Fibroblast of mammary gland (primary cell): ENCODE measurements at regions not wholly inside any gene's neighbourhood (a gene's known extent, or its start where the extent isn't known, plus 50 kb on each side); places are given as distances from the start of the nearest gene placed in this dataset.

Experiments used
- DNase-seq: peaks from one replicate; pipeline ENCODE4 v3.0.0-alpha.2; 2010; ENCODE audit warnings: low read depth
- H3K4me3 ChIP-seq: 2 replicates; pipeline ENCODE4 v1.5.1; 2011; ENCODE audit warnings: low read depth, mild to moderate bottlenecking, low read length, moderate library complexity; ENCODE audit not compliant: control insufficient read depth
- TF ChIP-seq, protein P1 (sequence below): conservative IDR thresholded peaks from 2 replicates; pipeline ENCODE4 v1.5.1; 2011; ENCODE audit warnings: low read depth, low read length, inconsistent platforms; ENCODE audit not compliant: control insufficient read depth, insufficient read depth

DNA sequence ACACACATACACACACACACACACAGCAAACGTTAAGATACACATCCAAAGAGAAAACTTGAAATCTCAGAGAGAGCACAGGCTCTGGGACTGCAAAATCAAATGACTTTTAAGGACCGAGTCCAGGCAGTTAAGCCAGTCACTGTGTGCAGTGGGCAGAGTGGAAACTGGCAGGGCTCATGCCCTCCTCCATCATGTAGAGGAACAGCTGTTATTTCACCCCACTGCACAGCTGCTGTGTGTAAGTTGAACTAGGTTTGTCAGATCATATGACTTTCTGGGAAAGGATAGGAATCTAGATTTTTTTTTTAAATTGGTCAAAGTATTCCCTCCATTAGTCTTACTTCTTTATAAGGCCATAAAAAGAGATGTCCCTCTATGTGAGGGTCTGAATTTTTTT is 1002.1 kb downstream of the UQCRFS1 start:
- TF ChIP-seq, protein P1, sequence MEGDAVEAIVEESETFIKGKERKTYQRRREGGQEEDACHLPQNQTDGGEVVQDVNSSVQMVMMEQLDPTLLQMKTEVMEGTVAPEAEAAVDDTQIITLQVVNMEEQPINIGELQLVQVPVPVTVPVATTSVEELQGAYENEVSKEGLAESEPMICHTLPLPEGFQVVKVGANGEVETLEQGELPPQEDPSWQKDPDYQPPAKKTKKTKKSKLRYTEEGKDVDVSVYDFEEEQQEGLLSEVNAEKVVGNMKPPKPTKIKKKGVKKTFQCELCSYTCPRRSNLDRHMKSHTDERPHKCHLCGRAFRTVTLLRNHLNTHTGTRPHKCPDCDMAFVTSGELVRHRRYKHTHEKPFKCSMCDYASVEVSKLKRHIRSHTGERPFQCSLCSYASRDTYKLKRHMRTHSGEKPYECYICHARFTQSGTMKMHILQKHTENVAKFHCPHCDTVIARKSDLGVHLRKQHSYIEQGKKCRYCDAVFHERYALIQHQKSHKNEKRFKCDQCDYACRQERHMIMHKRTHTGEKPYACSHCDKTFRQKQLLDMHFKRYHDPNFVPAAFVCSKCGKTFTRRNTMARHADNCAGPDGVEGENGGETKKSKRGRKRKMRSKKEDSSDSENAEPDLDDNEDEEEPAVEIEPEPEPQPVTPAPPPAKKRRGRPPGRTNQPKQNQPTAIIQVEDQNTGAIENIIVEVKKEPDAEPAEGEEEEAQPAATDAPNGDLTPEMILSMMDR, result no peak
- no peak for DNase-seq

DNA sequence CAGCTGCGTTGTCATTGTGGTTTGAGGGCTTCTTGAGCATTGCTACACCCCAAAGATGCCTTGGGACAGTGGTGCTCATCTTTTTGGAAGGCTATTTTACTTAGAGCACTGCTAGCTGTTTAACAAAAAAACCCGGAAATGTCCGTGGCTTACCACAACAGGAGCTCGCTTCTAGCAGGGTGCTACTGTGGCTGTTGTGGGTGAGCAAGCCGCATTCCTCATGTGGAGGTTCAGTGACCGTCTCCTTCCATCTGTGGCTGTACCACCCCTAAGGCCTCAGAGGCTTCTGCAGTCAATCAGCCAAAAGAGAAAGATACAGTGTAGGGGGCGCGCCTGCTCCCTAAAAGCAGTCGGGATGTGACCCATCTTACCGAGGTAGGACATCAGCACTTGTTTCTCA is 1004.2 kb downstream of the UQCRFS1 start:
- TF ChIP-seq, protein P1, result no peak
- no peak for DNase-seq
- no peak overlapping the region for H3K4me3 ChIP-seq

More for the DNA sequence above, 1002.1 kb downstream of the UQCRFS1 start:
- no peak overlapping the region for H3K4me3 ChIP-seq

DNA sequence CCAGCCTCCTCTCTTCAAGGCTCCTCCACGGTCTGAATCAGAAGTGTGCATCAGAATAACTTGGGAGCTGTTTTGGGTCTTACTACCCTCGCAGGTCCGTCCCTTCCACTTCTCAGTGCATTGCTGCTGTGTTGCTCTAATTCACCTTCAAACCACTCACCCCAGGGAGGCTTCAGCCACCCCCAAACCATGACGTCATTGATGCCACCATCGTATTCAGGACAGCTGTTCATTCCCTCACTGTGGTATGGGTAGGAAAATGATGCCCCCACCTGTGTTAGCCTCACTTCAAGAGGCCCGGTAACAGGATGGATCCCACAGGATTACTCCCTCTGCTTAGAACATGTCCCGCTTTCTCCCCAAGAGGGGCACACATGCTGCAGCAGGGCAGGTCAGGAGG is 1005.7 kb downstream of the UQCRFS1 start:
- H3K4me3 ChIP-seq, result no peak overlapping the region
- DNase-seq, result no peak
- TF ChIP-seq, protein P1, result no peak

DNA sequence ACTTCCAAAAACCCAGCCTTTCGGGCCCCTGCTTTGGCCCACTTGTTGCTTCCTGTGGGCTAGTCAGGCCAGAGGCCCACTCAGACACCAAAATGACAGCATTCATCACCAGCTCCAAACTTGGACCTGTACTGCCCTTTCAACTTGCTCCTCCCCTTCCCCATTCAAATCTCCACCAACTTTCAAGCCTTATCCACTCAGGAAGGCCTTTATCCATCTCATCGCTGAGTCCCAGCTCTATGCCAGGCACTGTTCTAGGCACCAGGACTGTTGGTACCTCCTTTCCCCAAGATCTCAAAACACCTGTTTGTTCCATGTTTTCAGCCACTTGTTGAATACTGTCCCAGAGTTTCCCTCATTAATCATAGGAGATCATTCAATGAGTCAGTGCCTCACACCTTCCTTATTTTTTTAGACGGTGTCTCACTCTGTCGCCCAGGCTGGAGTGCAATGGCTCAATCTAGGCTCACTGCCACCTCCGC is 1011.4 kb downstream of the UQCRFS1 start:
- no peak for DNase-seq
- H3K4me3 ChIP-seq, result no peak overlapping the region
- TF ChIP-seq, protein P1, result no peak

DNA sequence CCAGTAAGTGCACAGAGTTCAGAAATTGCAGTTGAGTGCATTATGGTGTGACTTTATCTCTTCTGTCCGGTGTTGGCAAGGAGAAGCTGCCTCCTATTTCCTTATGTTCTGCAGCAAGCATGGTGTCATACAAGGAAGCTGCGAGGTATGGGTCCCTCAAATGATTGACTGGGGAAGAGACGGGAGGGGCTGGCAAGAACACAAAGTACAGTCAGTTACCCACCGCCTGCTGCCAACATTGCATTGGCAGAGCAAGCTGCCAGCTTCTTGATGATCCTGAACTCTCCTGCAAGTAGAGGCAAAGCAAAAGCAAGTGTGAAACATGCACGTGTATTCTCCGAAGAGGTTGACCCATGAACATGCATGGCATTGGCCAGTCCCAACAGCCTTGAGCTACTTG is 1013.6 kb downstream of the UQCRFS1 start:
- TF ChIP-seq, protein P1, result no peak
- DNase-seq, result no peak
- H3K4me3 ChIP-seq, result no peak overlapping the region

DNA sequence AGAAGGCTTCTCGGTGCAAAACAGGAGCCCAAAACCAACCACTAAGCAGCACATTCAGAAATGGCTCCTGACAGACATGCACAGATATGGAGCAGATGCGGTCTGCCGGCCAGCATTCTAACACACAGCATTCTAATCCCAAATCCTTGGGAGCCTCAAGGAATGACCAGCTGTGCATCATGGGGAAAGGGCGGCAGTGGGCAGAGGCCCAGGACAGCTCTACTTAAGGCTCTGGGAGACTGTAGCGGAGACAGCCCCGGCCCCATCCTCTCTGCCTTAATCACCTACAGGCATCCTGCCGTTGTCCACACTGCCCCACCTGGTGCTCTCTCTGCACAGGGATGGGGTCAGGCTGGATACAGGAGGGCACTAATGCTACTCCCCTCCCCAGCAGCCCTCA is 1016.0 kb downstream of the UQCRFS1 start:
- no peak overlapping the region for H3K4me3 ChIP-seq
- TF ChIP-seq, protein P1, result no peak
- no peak for DNase-seq

DNA sequence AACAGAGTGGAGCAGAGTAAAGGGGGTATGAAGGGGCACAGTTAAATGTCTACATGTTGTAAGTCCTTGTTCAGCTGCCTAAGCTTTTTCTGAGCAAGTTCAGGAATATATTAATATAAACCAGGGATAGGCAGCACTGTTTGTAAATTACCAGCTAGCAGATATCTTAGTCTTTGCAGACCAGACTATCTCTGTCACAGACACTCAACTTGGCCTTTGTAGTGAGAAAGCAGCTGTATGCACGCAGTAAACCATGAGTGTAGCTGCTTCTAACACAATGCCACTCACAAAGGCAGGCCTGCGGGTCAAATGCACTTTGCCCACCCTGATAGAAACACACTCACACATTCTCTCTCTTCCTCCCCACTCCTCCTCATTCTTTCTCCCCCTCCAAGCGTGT is 1016.9 kb downstream of the UQCRFS1 start:
- DNase-seq, result no peak
- no peak overlapping the region for H3K4me3 ChIP-seq
- TF ChIP-seq, protein P1, result no peak
